SK-N-MC (cell line): ENCODE measurements at regions not wholly inside any gene's neighbourhood (a gene's known extent, or its start where the extent isn't known, plus 50 kb on each side); places are given as distances from the start of the nearest gene placed in this dataset.

Source experiments
- EZH2 ChIP-seq: fragments of 200-600 bp; sonication (generic); IDR thresholded peaks from one replicate; pipeline ENCODE4 v1.6.1; 2017; ENCODE audit warnings: antibody characterized with exemption
- FOXP2 ChIP-seq: optimal IDR thresholded peaks from 2 replicates; pipeline ENCODE3; 2011; ENCODE audit warnings: mild to moderate bottlenecking, moderate library complexity; ENCODE audit not compliant: insufficient read depth; ENCODE audit errors: extremely low read length, control extremely low read depth
- POLR2AphosphoS5 ChIP-seq: IDR thresholded peaks from 2 replicates; pipeline ENCODE4 v1.6.1; 2012; ENCODE audit warnings: mild to moderate bottlenecking, low read depth, low read length, borderline replicate concordance

- TF ChIP-seq POLR2AphosphoS5: no peak
- TF ChIP-seq EZH2: no peak
- no peak for TF ChIP-seq FOXP2
Measured at GRCh38 chr11:35056391-35057093, 82.4 kb upstream of the CD44 start.
